ENCODE measurements at regions not wholly inside any gene's neighbourhood (a gene's known extent, or its start where the extent isn't known, plus 50 kb on each side); places are given as distances from the start of the nearest gene placed in this dataset.

GRCh38 chr6:157727629-157728182 is 95.3 kb upstream of the SNX9 start:
- Histone ChIP-seq H3K4me1 (ENCODE audit: control insufficient read depth in 1 of 2, insufficient read depth in 2 of 2, low read depth in 1 of 2, low read length in 1 of 2) (peaks cover 0 to 6% of the 10 kb centered on the region in 2 experiments; a peak in 1 of 4 replicates), H3K9me3 (no peaks in the 10 kb centered on the region), H4K20me1 (ENCODE audit: insufficient read depth) (no peaks in the 10 kb centered on the region), H3K79me2 (ENCODE audit: insufficient read depth) (no peaks in the 10 kb centered on the region), H3K4me3 (ENCODE audit: low read depth in 2 of 2, low read length in 1 of 2) (no peak overlapping the region), H3K27me3 (ENCODE audit: insufficient read depth) (no peaks in the 10 kb centered on the region), H3K9me2 (no peaks in the 10 kb centered on the region), H2AFZ (ENCODE audit: low read depth) (no peak overlapping the region), H3K9ac (no peak overlapping the region), H3K27ac (ENCODE audit: low read depth in 2 of 2, low read length in 1 of 2) (no peak overlapping the region; a peak in 1 of 4 replicates), H3F3A (replicated peaks; ENCODE audit: insufficient read depth) (no peaks in the 10 kb centered on the region), H3K36me3 (replicated peaks in 1 of 2; ENCODE audit: control insufficient read depth in 1 of 2, insufficient read depth in 2 of 2, low read length in 1 of 2) (no peaks in the 10 kb centered on the region), H3K4me2 (no peak overlapping the region)
- no peak for DNase-seq
- ChIA-PET POLR2A (no interaction called here), CTCF (no interaction called here)
- WGBS (ENCODE audit: low lambda C conversion rate) = 52% methylated on average over 7 of the region's 7 CpGs
- TF ChIP-seq IRF3 (IDR thresholded peaks at IDR 0.05; ENCODE audit: low read depth, low read length) (no peak), EP300 (IDR thresholded peaks at IDR 0.05; ENCODE audit: borderline replicate concordance in 1 of 2, low read depth in 1 of 2, low read length in 1 of 2) (no peak), NFIC (IDR thresholded peaks at IDR 0.05; ENCODE audit: borderline replicate concordance) (no peak), RAD21 (IDR thresholded peaks at IDR 0.05; ENCODE audit: low read length) (no peak), TEAD4 (IDR thresholded peaks at IDR 0.05; ENCODE audit: borderline replicate concordance, insufficient read depth) (no peak), NRF1 (IDR thresholded peaks at IDR 0.05; ENCODE audit: low read depth, low read length) (no peak), SMC3 (IDR thresholded peaks at IDR 0.05; ENCODE audit: low read depth, low read length) (no peak), ZBTB33 (IDR thresholded peaks at IDR 0.05; ENCODE audit: borderline replicate concordance, low read depth) (no peak)

GRCh38 chr6:157728183-157728881 is 94.7 kb upstream of the SNX9 start:
- H3K4me1 ChIP-seq (ENCODE audit: control insufficient read depth in 1 of 2, insufficient read depth in 2 of 2, low read depth in 1 of 2, low read length in 1 of 2) = peaks cover 0 to 6% of the 10 kb centered on the region in 2 experiments; a peak in 1 of 4 replicates
- POLR2A ChIA-PET = interaction anchor here (0.7 kb wide), 1 partner anchor 348 kb away, joined by 3 read pairs; no protein-coding TSS in a partner anchor
- H3K9me3 ChIP-seq = no peaks in the 10 kb centered on the region
- no peaks in the 10 kb centered on the region for H3F3A ChIP-seq (replicated peaks; ENCODE audit: insufficient read depth)
- no peaks in the 10 kb centered on the region for H3K36me3 ChIP-seq (replicated peaks in 1 of 2; ENCODE audit: control insufficient read depth in 1 of 2, insufficient read depth in 2 of 2, low read length in 1 of 2)
- no peak for TF ChIP-seq RFX5 (IDR thresholded peaks at IDR 0.05; ENCODE audit: low read length)
- H3K79me2 ChIP-seq (ENCODE audit: insufficient read depth) = no peaks in the 10 kb centered on the region
- 62% methylated on average over 6 of the region's 6 CpGs for WGBS (ENCODE audit: low lambda C conversion rate)
- no peak overlapping the region for H3K27ac ChIP-seq (ENCODE audit: low read depth in 2 of 2, low read length in 1 of 2)
- no peak overlapping the region for H3K4me3 ChIP-seq (ENCODE audit: low read depth in 2 of 2, low read length in 1 of 2)
- DNase-seq = no peak
- H4K20me1 ChIP-seq (ENCODE audit: insufficient read depth) = no peaks in the 10 kb centered on the region
- no peaks in the 10 kb centered on the region for H3K9me2 ChIP-seq
- CTCF ChIA-PET = no interaction called here
- no peaks in the 10 kb centered on the region for H3K27me3 ChIP-seq (ENCODE audit: insufficient read depth)
- H3K9ac ChIP-seq = no peak overlapping the region
- no peak overlapping the region for H2AFZ ChIP-seq (ENCODE audit: low read depth)
- no peak overlapping the region for H3K4me2 ChIP-seq

Measured in SK-N-SH (cell line).